BLaER1 (cell line): ENCODE measurements at regions not wholly inside any gene's neighbourhood (a gene's known extent, or its start where the extent isn't known, plus 50 kb on each side); places are given as distances from the start of the nearest gene placed in this dataset.

ENCODE experiments used
- H3K27ac ChIP-seq: shearing (Covaris generic); formaldehyde crosslinking; 2 replicates; pipeline ENCODE4 v1.8.1; 2022
- H3K27me3 ChIP-seq: shearing (Covaris generic); formaldehyde crosslinking; 2 replicates; pipeline ENCODE4 v1.8.1; 2022
- H3K36me3 ChIP-seq: shearing (Covaris generic); formaldehyde crosslinking; 2 replicates; pipeline ENCODE4 v1.8.1; 2022
- H3K4me1 ChIP-seq: shearing (Covaris generic); formaldehyde crosslinking; 2 replicates; pipeline ENCODE4 v1.8.1; 2022
- H3K4me2 ChIP-seq: shearing (Covaris generic); formaldehyde crosslinking; 2 replicates; pipeline ENCODE4 v1.8.1; 2022
- H3K4me3 ChIP-seq: shearing (Covaris generic); formaldehyde crosslinking; 2 replicates; pipeline ENCODE4 v1.8.1; 2022
- H3K9ac ChIP-seq: shearing (Covaris generic); formaldehyde crosslinking; 2 replicates; pipeline ENCODE4 v1.8.1; 2022
- H3K9me3 ChIP-seq: shearing (Covaris generic); formaldehyde crosslinking; 2 replicates; pipeline ENCODE4 v1.8.1; 2022
- H4K20me1 ChIP-seq: shearing (Covaris generic); formaldehyde crosslinking; 2 replicates; pipeline ENCODE4 v1.8.1; 2022
- Cebpa-rat ChIP-seq: shearing (Covaris generic); IDR thresholded peaks from 2 replicates; pipeline ENCODE4 v1.8.1; 2022

DNA sequence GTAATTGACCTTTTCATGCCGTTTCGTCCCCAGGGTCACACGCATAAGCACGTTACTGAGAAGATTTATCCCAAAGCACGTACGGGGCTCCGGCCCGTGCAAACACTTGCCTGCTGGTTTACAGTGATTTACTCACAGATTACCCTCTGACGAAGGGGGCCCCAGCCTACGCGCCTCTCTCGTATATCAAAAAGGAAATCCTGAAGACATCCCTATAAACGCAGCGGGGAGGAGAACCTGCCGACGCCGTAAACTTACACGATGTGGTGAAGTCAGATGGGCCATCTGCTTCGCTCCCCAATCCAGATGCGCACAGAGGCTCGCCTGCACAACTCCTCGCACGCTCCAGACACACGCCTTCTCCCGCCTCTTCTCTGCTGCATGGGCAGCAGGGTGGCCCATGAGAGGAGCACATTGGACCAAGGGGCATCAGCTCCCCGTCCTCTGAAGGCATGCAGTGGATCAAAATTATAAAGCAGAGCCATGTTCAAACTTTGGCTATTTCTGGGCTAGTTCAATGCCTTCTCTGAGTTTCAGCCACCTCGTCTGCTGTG is 123.6 kb downstream of the MN1 start:
- H3K9me3 ChIP-seq = no peaks in the 10 kb centered on the region
- H3K4me3 ChIP-seq = no peak overlapping the region
- no peak overlapping the region for H3K4me2 ChIP-seq
- peaks cover 33% of the 10 kb centered on the region for H3K4me1 ChIP-seq
- no peak overlapping the region for H3K9ac ChIP-seq
- no peak overlapping the region for H3K27ac ChIP-seq
- TF ChIP-seq Cebpa-rat = no peak
- H3K36me3 ChIP-seq = no peaks in the 10 kb centered on the region
- no peaks in the 10 kb centered on the region for H4K20me1 ChIP-seq
- H3K27me3 ChIP-seq = no peaks in the 10 kb centered on the region

DNA sequence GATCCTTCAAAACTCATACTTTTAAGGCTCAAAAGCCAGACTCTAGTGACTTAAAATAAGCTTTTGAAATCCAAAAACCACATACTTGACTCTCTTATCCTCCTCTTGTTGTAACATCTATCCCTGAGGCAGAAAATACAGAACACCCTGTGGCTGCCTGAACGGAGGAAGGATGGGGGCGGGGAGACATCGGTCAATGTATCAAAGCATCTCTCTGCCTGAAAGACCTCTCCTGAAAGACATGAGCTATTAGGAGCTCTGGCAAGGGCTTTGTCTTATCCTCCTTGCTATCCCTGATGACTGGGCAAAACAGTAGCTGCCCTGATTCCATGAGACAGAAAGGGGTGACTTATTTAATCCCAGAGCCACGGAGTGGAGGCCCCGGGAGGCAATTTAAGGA is 122.4 kb downstream of the MN1 start:
- Histone ChIP-seq H3K9me3 (no peaks in the 10 kb centered on the region), H3K4me3 (no peak overlapping the region), H4K20me1 (no peaks in the 10 kb centered on the region), H3K4me1 (peaks cover 21% of the 10 kb centered on the region), H3K4me2 (no peak overlapping the region), H3K27me3 (no peaks in the 10 kb centered on the region), H3K36me3 (no peaks in the 10 kb centered on the region), H3K9ac (no peak overlapping the region), H3K27ac (no peak overlapping the region)
- no peak for TF ChIP-seq Cebpa-rat

DNA sequence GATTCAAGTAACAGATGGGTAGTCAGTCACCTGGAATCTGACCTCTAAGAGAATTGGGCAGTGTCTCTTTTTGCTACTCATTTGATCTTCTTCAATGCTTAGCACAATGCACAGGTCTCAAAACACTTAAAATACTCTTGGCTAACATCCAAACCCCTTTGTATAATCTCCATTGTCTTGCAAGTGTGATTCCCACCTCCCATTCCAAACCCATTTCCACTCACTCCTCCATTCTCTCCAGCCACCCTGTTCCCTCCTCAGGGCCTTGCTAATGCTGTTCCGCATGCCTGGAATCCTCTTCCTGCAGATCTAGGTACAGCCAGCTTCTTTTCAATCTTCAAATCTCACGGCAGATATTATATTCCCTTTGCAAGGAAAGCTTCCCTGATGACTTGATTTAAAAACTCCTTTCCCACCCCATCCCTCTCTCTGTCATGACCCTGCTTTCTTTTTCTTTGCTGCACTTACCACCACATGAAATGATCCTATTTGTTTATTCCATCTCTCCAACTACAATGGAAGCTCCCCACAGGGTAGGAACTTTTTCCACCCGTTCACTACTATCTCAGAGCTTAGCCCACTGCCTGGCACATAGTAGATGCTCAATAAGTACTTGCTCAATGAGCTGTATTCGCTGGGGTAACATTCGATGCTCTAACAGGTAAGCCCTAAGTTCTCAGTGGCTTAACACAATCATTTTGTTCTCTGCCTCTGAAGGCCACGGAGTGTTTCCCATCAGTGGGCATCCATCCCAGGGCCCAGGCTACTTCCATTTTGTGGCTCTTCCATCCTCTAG is 121.7 kb downstream of the MN1 start:
- TF ChIP-seq Cebpa-rat = no peak
- Histone ChIP-seq H3K27ac (no peak overlapping the region), H3K9me3 (no peaks in the 10 kb centered on the region)

GRCh38 chr22:27680636-27681035 is 120.9 kb downstream of the MN1 start:
- H3K9ac ChIP-seq = no peak overlapping the region
- H4K20me1 ChIP-seq = no peaks in the 10 kb centered on the region
- H3K36me3 ChIP-seq = no peaks in the 10 kb centered on the region
- no peaks in the 10 kb centered on the region for H3K27me3 ChIP-seq
- H3K4me1 ChIP-seq = peaks cover 20% of the 10 kb centered on the region
- H3K4me2 ChIP-seq = no peak overlapping the region
- H3K9me3 ChIP-seq = no peaks in the 10 kb centered on the region
- no peak overlapping the region for H3K27ac ChIP-seq
- TF ChIP-seq Cebpa-rat = no peak
- H3K4me3 ChIP-seq = no peak overlapping the region

More for the DNA sequence above, 121.7 kb downstream of the MN1 start:
- peaks cover 20% of the 10 kb centered on the region for H3K4me1 ChIP-seq
- no peak overlapping the region for H3K4me2 ChIP-seq
- no peaks in the 10 kb centered on the region for H3K27me3 ChIP-seq
- H3K9ac ChIP-seq = no peak overlapping the region
- no peak overlapping the region for H3K4me3 ChIP-seq
- no peaks in the 10 kb centered on the region for H3K36me3 ChIP-seq
- no peaks in the 10 kb centered on the region for H4K20me1 ChIP-seq

DNA sequence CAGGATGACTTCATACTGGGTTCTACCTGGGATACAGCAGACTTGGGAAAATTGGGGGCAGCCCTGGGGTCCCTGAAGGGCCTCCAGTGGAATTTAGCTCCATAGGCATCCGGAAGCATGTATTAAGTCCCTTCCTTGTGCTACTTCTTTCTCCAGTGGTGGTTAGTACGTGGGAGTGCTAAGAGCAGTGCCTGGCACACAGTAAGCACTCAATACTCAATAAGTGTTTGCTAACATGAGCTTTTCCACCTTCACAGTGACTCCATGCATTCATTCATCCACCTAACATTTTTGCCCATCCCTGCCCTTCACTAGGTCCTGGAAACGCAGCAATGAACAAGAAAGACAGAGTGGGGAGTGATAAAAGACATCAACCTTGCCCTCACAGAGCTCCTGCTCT is 120.5 kb downstream of the MN1 start:
- H3K9me3 ChIP-seq = no peaks in the 10 kb centered on the region
- H4K20me1 ChIP-seq = no peaks in the 10 kb centered on the region
- no peaks in the 10 kb centered on the region for H3K36me3 ChIP-seq
- H3K4me2 ChIP-seq = no peak overlapping the region
- no peaks in the 10 kb centered on the region for H3K27me3 ChIP-seq
- H3K27ac ChIP-seq = no peak overlapping the region
- H3K9ac ChIP-seq = no peak overlapping the region
- TF ChIP-seq Cebpa-rat = no peak
- H3K4me3 ChIP-seq = no peak overlapping the region
- H3K4me1 ChIP-seq = peaks cover 20% of the 10 kb centered on the region

DNA sequence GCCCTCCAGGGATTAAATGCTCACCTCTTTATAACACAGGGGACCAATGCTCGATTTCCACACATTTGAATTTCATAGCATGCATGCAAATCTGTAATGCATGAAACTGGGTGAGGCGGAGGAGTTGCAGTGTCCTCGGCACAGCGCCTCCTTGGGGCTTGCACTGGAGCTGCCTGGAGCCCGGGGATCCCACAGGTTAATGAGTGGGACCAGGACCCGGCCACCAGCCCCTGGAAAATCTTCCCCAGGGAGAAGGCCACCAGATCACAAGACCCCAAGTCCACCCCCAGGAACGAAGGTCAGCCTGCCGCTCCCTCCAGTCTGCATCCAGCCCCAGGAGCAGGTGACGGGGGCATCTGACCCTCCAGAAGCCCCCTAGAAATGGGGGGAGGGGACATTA is 119.1 kb downstream of the MN1 start:
- Histone ChIP-seq H3K9ac (no peak overlapping the region), H3K27me3 (no peaks in the 10 kb centered on the region), H4K20me1 (no peaks in the 10 kb centered on the region), H3K4me3 (no peak overlapping the region), H3K27ac (no peak overlapping the region), H3K4me2 (peak overlapping the region; percentile 31; the same call in 1 of the 2 replicates), H3K9me3 (no peaks in the 10 kb centered on the region), H3K36me3 (no peaks in the 10 kb centered on the region), H3K4me1 (peaks cover 20% of the 10 kb centered on the region)
- TF ChIP-seq Cebpa-rat = no peak

- no peaks in the 10 kb centered on the region for H4K20me1 ChIP-seq
- H3K9me3 ChIP-seq = peaks cover 9% of the 10 kb centered on the region; the same call in 1 of the 2 replicates
- H3K27ac ChIP-seq = no peak overlapping the region
- no peak for TF ChIP-seq Cebpa-rat
- H3K9ac ChIP-seq = no peak overlapping the region
- no peak overlapping the region for H3K4me2 ChIP-seq
- peaks cover 12% of the 10 kb centered on the region for H3K4me1 ChIP-seq
- H3K36me3 ChIP-seq = no peaks in the 10 kb centered on the region
- no peak overlapping the region for H3K4me3 ChIP-seq
- no peaks in the 10 kb centered on the region for H3K27me3 ChIP-seq
Observed at GRCh38 chr22:27684901-27685300, 116.7 kb downstream of the MN1 start.

GRCh38 chr22:27685515-27685914 is 116.0 kb downstream of the MN1 start:
- H4K20me1 ChIP-seq = no peaks in the 10 kb centered on the region
- H3K27ac ChIP-seq = no peak overlapping the region
- H3K4me2 ChIP-seq = no peak overlapping the region
- H3K4me1 ChIP-seq = peaks cover 12% of the 10 kb centered on the region
- H3K9me3 ChIP-seq = peaks cover 9% of the 10 kb centered on the region; the same call in 1 of the 2 replicates
- TF ChIP-seq Cebpa-rat = no peak
- no peak overlapping the region for H3K4me3 ChIP-seq
- H3K27me3 ChIP-seq = no peaks in the 10 kb centered on the region
- no peaks in the 10 kb centered on the region for H3K36me3 ChIP-seq
- no peak overlapping the region for H3K9ac ChIP-seq

- no peaks in the 10 kb centered on the region for H4K20me1 ChIP-seq
Observed at GRCh38 chr22:27685970-27686369, 115.6 kb downstream of the MN1 start.

DNA sequence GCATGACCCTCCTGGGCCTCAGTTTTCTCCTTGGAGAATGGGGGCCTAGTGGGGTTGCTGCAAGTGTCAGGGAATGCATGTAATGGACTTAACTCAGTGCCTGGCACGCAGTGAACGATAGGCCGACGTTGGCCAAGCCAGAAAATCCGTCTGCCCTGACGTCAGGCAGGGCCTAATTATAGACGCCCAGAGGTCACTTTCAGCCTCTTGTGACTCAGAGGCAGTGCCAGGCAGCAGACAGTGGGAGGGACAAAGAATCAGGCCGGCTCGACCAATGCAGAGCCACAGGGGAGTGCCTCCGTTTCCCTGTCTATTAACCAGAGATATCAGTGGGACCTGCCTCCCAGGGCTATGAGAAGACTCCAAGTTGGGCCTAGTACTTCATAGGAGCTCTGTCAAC is 115.0 kb downstream of the MN1 start:
- Histone ChIP-seq H3K36me3 (no peaks in the 10 kb centered on the region), H3K27me3 (no peaks in the 10 kb centered on the region), H3K9ac (no peak overlapping the region), H4K20me1 (no peaks in the 10 kb centered on the region), H3K4me2 (no peak overlapping the region), H3K4me3 (no peak overlapping the region), H3K4me1 (peaks cover 12% of the 10 kb centered on the region), H3K9me3 (peaks cover 9% of the 10 kb centered on the region; the same call in 1 of the 2 replicates), H3K27ac (no peak overlapping the region)
- no peak for TF ChIP-seq Cebpa-rat

More at GRCh38 chr22:27685970-27686369, 115.6 kb downstream of the MN1 start:
- TF ChIP-seq Cebpa-rat = no peak
- Histone ChIP-seq H3K9me3 (peaks cover 9% of the 10 kb centered on the region; the same call in 1 of the 2 replicates), H3K4me3 (no peak overlapping the region), H3K27me3 (no peaks in the 10 kb centered on the region), H3K4me1 (peaks cover 12% of the 10 kb centered on the region), H3K36me3 (no peaks in the 10 kb centered on the region), H3K4me2 (no peak overlapping the region), H3K9ac (no peak overlapping the region), H3K27ac (no peak overlapping the region)
